Astrocyte of the cerebellum (primary cell): ENCODE measurements at regions not wholly inside any gene's neighbourhood (a gene's known extent, or its start where the extent isn't known, plus 50 kb on each side); places are given as distances from the start of the nearest gene placed in this dataset.

Source experiments
- DNase-seq: peaks from one replicate; pipeline ENCODE4 v3.0.0-alpha.2; 2011; ENCODE audit warnings: low read depth
- H3K4me3 ChIP-seq: 2 replicates; pipeline ENCODE4 v1.5.1; 2011; ENCODE audit warnings: mild to moderate bottlenecking, low read depth, low read length, moderate library complexity
- CTCF ChIP-seq: IDR thresholded peaks from 2 replicates; pipeline ENCODE4 v1.5.1; 2012; ENCODE audit warnings: low read length, low read depth, moderate library complexity, mild to moderate bottlenecking; ENCODE audit errors: missing control alignments
- in situ Hi-C: cut with HindIII; loops from 2 replicates; pipeline ENCODE4 v1.10.0; 2017; ENCODE audit warnings: low sequenced_read_pairs

GRCh38 chr2:195562570-195563566 is 94.2 kb upstream of the SLC39A10 start:
- H3K4me3 ChIP-seq = no peak overlapping the region
- DNase-seq = no peak
- TF ChIP-seq CTCF = no peak
- in situ Hi-C loops = no loop called here

GRCh38 chr2:195561116-195561921 is 95.7 kb upstream of the SLC39A10 start:
- DNase-seq = no peak
- no peak for TF ChIP-seq CTCF
- in situ Hi-C loops = no loop called here
- no peak overlapping the region for H3K4me3 ChIP-seq

- no peak for DNase-seq
- TF ChIP-seq CTCF = no peak
- in situ Hi-C loops = no loop called here
- no peak overlapping the region for H3K4me3 ChIP-seq
Observed at GRCh38 chr2:195560209-195560895, 96.7 kb upstream of the SLC39A10 start.

- no peak overlapping the region for H3K4me3 ChIP-seq
- in situ Hi-C loops = no loop called here
- peak; percentile 76 for DNase-seq
- no peak for TF ChIP-seq CTCF
Observed at GRCh38 chr2:195559431-195559914, 97.6 kb upstream of the SLC39A10 start.

- no peak overlapping the region for H3K4me3 ChIP-seq
- in situ Hi-C loops = no loop called here
- no peak for TF ChIP-seq CTCF
- no peak for DNase-seq
Observed at GRCh38 chr2:195555971-195556370, 101.1 kb upstream of the SLC39A10 start.

- in situ Hi-C loops = no loop called here
- H3K4me3 ChIP-seq = no peak overlapping the region
- no peak for TF ChIP-seq CTCF
- no peak for DNase-seq
Observed at GRCh38 chr2:195552581-195552980, 104.4 kb upstream of the SLC39A10 start.
